ENCODE measurements at regions not wholly inside any gene's neighbourhood (a gene's known extent, or its start where the extent isn't known, plus 50 kb on each side); places are given as distances from the start of the nearest gene placed in this dataset.

DNA sequence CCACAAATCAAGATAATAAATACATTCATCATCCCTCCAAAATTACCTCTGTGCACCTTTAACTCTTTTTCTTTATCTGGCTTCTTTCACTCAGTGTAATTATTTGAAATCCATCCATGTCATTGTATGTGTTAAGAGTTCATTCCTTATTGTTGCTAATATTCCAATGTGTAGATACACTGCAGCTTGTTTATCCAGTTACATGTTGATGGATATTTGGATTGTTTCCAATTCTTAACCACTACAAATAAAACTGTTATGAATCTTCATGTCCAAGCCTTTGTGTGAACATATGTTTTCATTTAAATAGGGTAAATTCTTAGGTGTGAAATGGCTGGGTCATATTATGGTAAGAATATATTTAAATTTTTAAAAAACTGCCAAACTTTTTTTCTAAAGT, 323.3 kb upstream of the NCAM1 start:
- H3K18ac ChIP-seq (ENCODE audit: extremely low read depth, low read length) = no peak overlapping the region
- no peak overlapping the region for H3K27ac ChIP-seq (ENCODE audit: low read depth, low read length)
- H2AK5ac ChIP-seq (ENCODE audit: low read depth, low read length) = no peak overlapping the region
- H4K20me1 ChIP-seq (replicated peaks in 1 of 2; ENCODE audit: control insufficient read depth in 1 of 2, insufficient read depth in 2 of 2, low read length in 2 of 2) = no peaks in the 10 kb centered on the region
- H3K27me3 ChIP-seq (replicated peaks in 1 of 4; ENCODE audit: control insufficient read depth in 3 of 4, extremely low read depth in 1 of 4, insufficient read depth in 3 of 4, low read length in 3 of 4) = no peaks in the 10 kb centered on the region; a peak in 1 of 7 replicates
- H3K23me2 ChIP-seq (ENCODE audit: low read depth, low read length) = no peaks in the 10 kb centered on the region
- H2AFZ ChIP-seq (ENCODE audit: low read length) = no peak overlapping the region
- DNase-seq (ENCODE audit: low read depth in 1 of 2, low spot score in 2 of 2) (no peak), FAIRE-seq (no peak)
- ChIA-PET CTCF (ENCODE audit: partially characterized antibody) (no interaction called here), POLR2A (ENCODE audit: partially characterized antibody) (no interaction called here)
- no peak overlapping the region for H4K91ac ChIP-seq (replicated peaks; ENCODE audit: insufficient read length, low read length)
- no peak overlapping the region for H2BK15ac ChIP-seq (ENCODE audit: low read length)
- H3K4me2 ChIP-seq (ENCODE audit: insufficient read depth in 1 of 2, low read depth in 2 of 2, low read length in 2 of 2) = no peak overlapping the region
- H3K4me1 ChIP-seq (replicated peaks in 1 of 4; ENCODE audit: control insufficient read depth in 3 of 4, insufficient read depth in 4 of 4, low read length in 3 of 4) = peaks cover 0 to 6% (median 5%) of the 10 kb centered on the region in 4 experiments; a peak in 2 of 7 replicates
- no peaks in the 10 kb centered on the region for H3K36me3 ChIP-seq (ENCODE audit: control insufficient read depth in 2 of 4, insufficient read depth in 4 of 4, low read length in 3 of 4)
- no peak overlapping the region for H3K9ac ChIP-seq (replicated peaks in 1 of 4; ENCODE audit: extremely low read depth in 1 of 4, low read depth in 3 of 4, low read length in 3 of 4)
- no peak overlapping the region for H2BK12ac ChIP-seq (ENCODE audit: low read depth, low read length)
- no peak overlapping the region for H2BK5ac ChIP-seq (ENCODE audit: low read depth, low read length)
- H3K56ac ChIP-seq (replicated peaks; ENCODE audit: insufficient read length, low read depth, low read length) = no peak overlapping the region
- no peaks in the 10 kb centered on the region for H3K79me2 ChIP-seq (ENCODE audit: control insufficient read depth in 1 of 2, insufficient read depth in 2 of 2, low read length in 2 of 2)
- H3K4me3 ChIP-seq (ENCODE audit: extremely low read depth in 1 of 4, insufficient read depth in 2 of 4, low read depth in 3 of 4, low read length in 4 of 4) = no peak overlapping the region
- peaks cover 0 to 14% of the 10 kb centered on the region in 2 experiments; a peak in 2 of 4 replicates for H3K9me3 ChIP-seq (ENCODE audit: insufficient read depth in 2 of 2, low read depth in 1 of 2, low read length in 1 of 2)
- H4K8ac ChIP-seq (ENCODE audit: extremely low read depth, insufficient read depth, low read length) = no peak overlapping the region
- H3K23ac ChIP-seq (ENCODE audit: insufficient read length) = no peak overlapping the region
- H3K79me1 ChIP-seq (ENCODE audit: low read depth, low read length) = no peaks in the 10 kb centered on the region
- no peak overlapping the region for H4K5ac ChIP-seq (ENCODE audit: insufficient read length, low read depth, low read length)
- H2BK20ac ChIP-seq (ENCODE audit: low read length) = no peak overlapping the region
- H2BK120ac ChIP-seq (replicated peaks; ENCODE audit: low read depth, low read length) = no peak overlapping the region
- H3K4ac ChIP-seq (replicated peaks; ENCODE audit: insufficient read length, low read depth, low read length) = no peak overlapping the region
- H3K14ac ChIP-seq (ENCODE audit: insufficient read length) = no peak overlapping the region
- no peak for TF ChIP-seq RBBP5 (IDR thresholded peaks at IDR 0.05; ENCODE audit: borderline replicate concordance, low read depth, low read length)
- TF ChIP-seq RNF2 (IDR thresholded peaks at IDR 0.05; ENCODE audit: borderline replicate concordance, low read depth, low read length, missing control alignments, poor library complexity, severe bottlenecking) = no peak
- no peak for TF ChIP-seq RXRA (IDR thresholded peaks at IDR 0.05; ENCODE audit: insufficient read depth, low read depth, low read length)
- no peak for TF ChIP-seq ATF2 (IDR thresholded peaks at IDR 0.05; ENCODE audit: low read length)
- TF ChIP-seq KDM4A (IDR thresholded peaks at IDR 0.05; ENCODE audit: low read depth, low read length, severe bottlenecking) = no peak
- no peak for TF ChIP-seq HDAC6 (IDR thresholded peaks at IDR 0.05; ENCODE audit: low read depth, low read length)
- no peak for TF ChIP-seq TBP (IDR thresholded peaks at IDR 0.05; ENCODE audit: low read depth, low read length)
- no peak for TF ChIP-seq CREB1 (IDR thresholded peaks at IDR 0.05)
- TF ChIP-seq SP2 (IDR thresholded peaks at IDR 0.05; ENCODE audit: low read length) = no peak
- TF ChIP-seq POLR2A (IDR thresholded peaks at IDR 0.05; ENCODE audit: control extremely low read depth in 1 of 2, low read depth in 2 of 2, low read length in 2 of 2) = no peak
- no peak for TF ChIP-seq USF2 (IDR thresholded peaks at IDR 0.05; ENCODE audit: low read length)
- TF ChIP-seq GABPA (IDR thresholded peaks at IDR 0.05; ENCODE audit: borderline replicate concordance, insufficient read depth, low read length) = no peak
- TF ChIP-seq BRCA1 (IDR thresholded peaks at IDR 0.05; ENCODE audit: low read depth, low read length) = no peak

All from H1 (cell line).